H9 (cell line): ENCODE measurements at regions not wholly inside any gene's neighbourhood (a gene's known extent, or its start where the extent isn't known, plus 50 kb on each side); places are given as distances from the start of the nearest gene placed in this dataset.

ENCODE experiments used
- DNase-seq: peaks from one replicate; pipeline ENCODE4 v3.0.0-alpha.2; 2017
- H2AFZ ChIP-seq: one replicate; pipeline ENCODE4 v1.6.1; 2013; ENCODE audit warnings: mild to moderate bottlenecking, low read length, control low read depth, moderate library complexity
- H2AK5ac ChIP-seq: 2 replicates; pipeline ENCODE4 v1.6.1; 2013; ENCODE audit warnings: low read length, control low read depth, mixed read lengths; ENCODE audit not compliant: insufficient read length
- H2BK120ac ChIP-seq: one replicate; pipeline ENCODE4 v1.6.1; 2013; ENCODE audit warnings: low read depth, mild to moderate bottlenecking, low read length, control low read depth, inconsistent platforms; ENCODE audit not compliant: poor library complexity, severe bottlenecking
- H2BK12ac ChIP-seq: 2 replicates; pipeline ENCODE4 v1.6.1; 2013; ENCODE audit warnings: low read length, control low read depth, mixed read lengths, low read depth; ENCODE audit not compliant: insufficient read length
- H2BK15ac ChIP-seq: 2 replicates; pipeline ENCODE4 v1.6.1; 2013; ENCODE audit warnings: low read depth, low read length, control low read depth
- H2BK20ac ChIP-seq: one replicate; pipeline ENCODE4 v1.6.1; 2013; ENCODE audit warnings: low read depth, mild to moderate bottlenecking, low read length, control low read depth, inconsistent platforms; ENCODE audit not compliant: poor library complexity, severe bottlenecking
- H2BK5ac ChIP-seq: 2 replicates; pipeline ENCODE4 v1.6.1; 2013; ENCODE audit warnings: low read length, control low read depth, mixed read lengths; ENCODE audit not compliant: insufficient read length
- H3K14ac ChIP-seq: 2 replicates; pipeline ENCODE4 v1.6.1; 2013; ENCODE audit warnings: low read length, control low read depth; ENCODE audit not compliant: insufficient read depth
- H3K18ac ChIP-seq: 2 replicates; pipeline ENCODE4 v1.6.1; 2013; ENCODE audit warnings: low read depth, mild to moderate bottlenecking, mixed read lengths, low read length, control low read depth; ENCODE audit not compliant: insufficient read length
- H3K23ac ChIP-seq: 2 replicates; pipeline ENCODE4 v1.6.1; 2013; ENCODE audit warnings: low read length, control low read depth, mixed read lengths, low read depth; ENCODE audit not compliant: insufficient read length
- H3K23me2 ChIP-seq: 2 replicates; pipeline ENCODE4 v1.6.1; 2013; ENCODE audit warnings: low read depth, mild to moderate bottlenecking, mixed read lengths, low read length, control low read depth; ENCODE audit not compliant: insufficient read length, poor library complexity, severe bottlenecking
- H3K27ac ChIP-seq: 2 replicates; pipeline ENCODE4 v1.5.1; 2013; ENCODE audit warnings: low read length, control low read depth, mixed read lengths, low read depth; ENCODE audit not compliant: insufficient read length
- H3K27me3 ChIP-seq: 2 replicates; pipeline ENCODE4 v1.6.1; 2013; ENCODE audit warnings: low read length, control low read depth, inconsistent platforms; ENCODE audit not compliant: insufficient read depth
- H3K4ac ChIP-seq: 2 replicates; pipeline ENCODE4 v1.6.1; 2013; ENCODE audit warnings: low read depth, mild to moderate bottlenecking, control low read depth, inconsistent platforms, low read length, moderate library complexity
- H3K4me1 ChIP-seq: 2 replicates; pipeline ENCODE4 v1.6.1; 2013; ENCODE audit warnings: low read length, control low read depth, inconsistent platforms; ENCODE audit not compliant: insufficient read depth
- H3K4me2 ChIP-seq: 2 replicates; pipeline ENCODE4 v1.6.1; 2013; ENCODE audit warnings: low read length, control low read depth, mixed read lengths; ENCODE audit not compliant: insufficient read length, insufficient read depth
- H3K56ac ChIP-seq: 2 replicates; pipeline ENCODE4 v1.6.1; 2013; ENCODE audit warnings: low read depth, mild to moderate bottlenecking, mixed read lengths, low read length, control low read depth; ENCODE audit not compliant: insufficient read length
- H3K79me1 ChIP-seq: 2 replicates; pipeline ENCODE4 v1.6.1; 2013; ENCODE audit warnings: low read depth, mild to moderate bottlenecking, moderate library complexity, low read length, control low read depth, inconsistent platforms; ENCODE audit not compliant: insufficient read depth, poor library complexity, severe bottlenecking
- H3K79me2 ChIP-seq: 2 replicates; pipeline ENCODE4 v1.6.1; 2013; ENCODE audit warnings: low read length, control low read depth, inconsistent platforms; ENCODE audit not compliant: insufficient read depth
- H3K9ac ChIP-seq: 2 replicates; pipeline ENCODE4 v1.6.1; 2013; ENCODE audit warnings: low read length, control low read depth, mixed read lengths; ENCODE audit not compliant: insufficient read length; ENCODE audit errors: extremely low read depth
- H3K9me3 ChIP-seq: one replicate; pipeline ENCODE4 v1.6.1; 2013; ENCODE audit warnings: low read depth, low read length, inconsistent platforms; ENCODE audit not compliant: control insufficient read depth
- H3T11ph ChIP-seq: one replicate; pipeline ENCODE4 v1.6.1; 2013; ENCODE audit warnings: mild to moderate bottlenecking, low read length, control low read depth, inconsistent platforms
- H4K20me1 ChIP-seq: one replicate; pipeline ENCODE4 v1.6.1; 2013; ENCODE audit not compliant: control insufficient read depth, insufficient read length, insufficient read depth
- H4K5ac ChIP-seq: 2 replicates; pipeline ENCODE4 v1.6.1; 2013; ENCODE audit warnings: low read depth, mild to moderate bottlenecking, mixed read lengths, low read length, control low read depth; ENCODE audit not compliant: insufficient read length
- H4K8ac ChIP-seq: replicated peaks from 2 replicates; pipeline ENCODE4 v1.6.1; 2013; ENCODE audit warnings: low read length, control low read depth, mixed read lengths, low read depth; ENCODE audit not compliant: insufficient read length
- H4K91ac ChIP-seq: 2 replicates; pipeline ENCODE4 v1.6.1; 2013; ENCODE audit warnings: low read depth, mild to moderate bottlenecking, moderate library complexity, mixed read lengths, low read length, control low read depth; ENCODE audit not compliant: insufficient read length
- H3K27ac Mint-ChIP-seq, 3 experiments: 2 replicates in 2 of 3; 3 replicates in 1 of 3; pipeline ENCODE4 v1.8.0; 2020 to 2021; ENCODE audit warnings: mixed read lengths in 3 of 3, mild to moderate bottlenecking in 1 of 3, moderate library complexity in 1 of 3
- H3K27me3 Mint-ChIP-seq: 2 replicates; pipeline ENCODE4 v1.8.0; 2021; ENCODE audit warnings: low read depth, mild to moderate bottlenecking, moderate library complexity, mixed read lengths
- H3K36me3 Mint-ChIP-seq, 3 experiments: 2 replicates in 2 of 3; 3 replicates in 1 of 3; pipeline ENCODE4 v1.8.0; 2020 to 2021; ENCODE audit warnings: low read depth in 3 of 3, mixed read lengths in 3 of 3; ENCODE audit not compliant: insufficient read depth in 1 of 3
- H3K4me1 Mint-ChIP-seq, 2 experiments: 2 replicates each; pipeline ENCODE4 v1.8.0; 2020; ENCODE audit warnings: mixed read lengths in 2 of 2
- H3K4me3 Mint-ChIP-seq, 2 experiments: 2 replicates in 1 of 2; 3 replicates in 1 of 2; pipeline ENCODE4 v1.8.0; 2020 to 2021; ENCODE audit warnings: mild to moderate bottlenecking in 2 of 2, mixed read lengths in 2 of 2, moderate library complexity in 1 of 2
- H3K9me3 Mint-ChIP-seq, 2 experiments: 2 replicates in 1 of 2; 3 replicates in 1 of 2; pipeline ENCODE4 v1.8.0; 2020; ENCODE audit warnings: mild to moderate bottlenecking in 2 of 2, mixed read lengths in 2 of 2, moderate library complexity in 1 of 2
- WGBS: extraction: QIAGEN DNeasy Blood & Tissue Kit; methylation state at CpG from one replicate; pipeline ENCODE4 v1.1.7; 2013; ENCODE audit warnings: missing lambda C conversion rate, low lambda C conversion rate, mixed read lengths; ENCODE audit not compliant: insufficient read length; ENCODE audit errors: extremely low coverage; 5-methylcytosine and 5-hydroxymethylcytosine counted together
- TF ChIP-seq, protein P1 (sequence below): fragments of 200-600 bp; sonication (generic); conservative IDR thresholded peaks from 3 replicates; pipeline ENCODE4 v1.8.0; 2021; ENCODE audit warnings: antibody characterized with exemption, mild to moderate bottlenecking

DNA sequence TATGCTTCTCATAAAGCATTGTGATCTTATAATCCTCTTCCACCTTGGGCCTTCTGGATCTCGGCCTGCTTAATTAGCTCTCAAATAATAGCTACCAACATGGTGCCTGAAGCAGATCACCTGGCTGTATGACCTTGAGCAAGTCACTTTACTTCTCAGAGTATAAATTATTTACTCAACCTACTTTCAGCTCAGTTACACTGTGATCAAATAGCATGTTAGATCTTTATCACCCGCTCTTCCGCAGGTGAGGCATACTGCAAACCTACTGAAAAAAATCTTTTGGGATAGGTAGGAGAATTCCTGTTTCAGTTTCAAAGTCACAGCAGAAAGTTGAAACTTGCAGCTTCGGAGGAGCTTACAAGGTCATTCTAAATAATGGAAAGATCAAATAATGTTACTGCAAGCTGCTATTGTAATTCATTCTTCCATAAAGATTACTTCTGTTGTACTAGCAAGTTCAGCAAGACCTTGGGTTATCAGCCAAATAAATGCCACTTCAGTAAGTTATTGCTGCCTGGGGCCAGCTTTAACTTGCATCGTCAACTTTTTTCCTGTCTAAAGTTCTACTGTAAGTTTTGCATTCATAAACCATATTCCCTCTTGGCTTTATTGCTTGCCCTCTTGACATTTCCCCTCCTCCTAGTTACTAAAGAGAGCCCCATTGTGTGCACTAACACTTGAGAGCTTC lies 268.4 kb upstream of the ATP11B start:
- Histone ChIP-seq H3K9me3 (no peaks in the 10 kb centered on the region), H3K14ac (no peak overlapping the region), H3K18ac (no peak overlapping the region), H2BK120ac (no peak overlapping the region), H3K4ac (no peak overlapping the region), H2BK5ac (no peak overlapping the region), H3K27me3 (no peaks in the 10 kb centered on the region), H2BK15ac (no peak overlapping the region), H4K5ac (no peak overlapping the region), H3K4me2 (no peak overlapping the region), H4K20me1 (no peaks in the 10 kb centered on the region), H2AK5ac (no peak overlapping the region), H3K27ac (no peak overlapping the region), H3K23me2 (no peaks in the 10 kb centered on the region), H2BK12ac (no peak overlapping the region), H3T11ph (no peak overlapping the region), H3K79me1 (no peaks in the 10 kb centered on the region), H3K56ac (no peak overlapping the region), H3K9ac (peak overlapping the region; percentile 44), H3K4me1 (no peaks in the 10 kb centered on the region), H2BK20ac (no peak overlapping the region), H3K79me2 (no peaks in the 10 kb centered on the region), H4K8ac (no peak overlapping the region), H3K23ac (no peak overlapping the region), H4K91ac (no peak overlapping the region), H2AFZ (no peak overlapping the region)
- Mint-ChIP-seq H3K4me3 (no peak overlapping the region), H3K36me3 (no peaks in the 10 kb centered on the region), H3K9me3 (no peaks in the 10 kb centered on the region), H3K27ac (no peak overlapping the region), H3K4me1 (peaks cover 9 to 10% of the 10 kb centered on the region in 2 experiments), H3K27me3 (no peaks in the 10 kb centered on the region)
- no peak for DNase-seq
- WGBS: no CpG with 5 or more reads among the region's 5 CpGs
- TF ChIP-seq, protein P1, sequence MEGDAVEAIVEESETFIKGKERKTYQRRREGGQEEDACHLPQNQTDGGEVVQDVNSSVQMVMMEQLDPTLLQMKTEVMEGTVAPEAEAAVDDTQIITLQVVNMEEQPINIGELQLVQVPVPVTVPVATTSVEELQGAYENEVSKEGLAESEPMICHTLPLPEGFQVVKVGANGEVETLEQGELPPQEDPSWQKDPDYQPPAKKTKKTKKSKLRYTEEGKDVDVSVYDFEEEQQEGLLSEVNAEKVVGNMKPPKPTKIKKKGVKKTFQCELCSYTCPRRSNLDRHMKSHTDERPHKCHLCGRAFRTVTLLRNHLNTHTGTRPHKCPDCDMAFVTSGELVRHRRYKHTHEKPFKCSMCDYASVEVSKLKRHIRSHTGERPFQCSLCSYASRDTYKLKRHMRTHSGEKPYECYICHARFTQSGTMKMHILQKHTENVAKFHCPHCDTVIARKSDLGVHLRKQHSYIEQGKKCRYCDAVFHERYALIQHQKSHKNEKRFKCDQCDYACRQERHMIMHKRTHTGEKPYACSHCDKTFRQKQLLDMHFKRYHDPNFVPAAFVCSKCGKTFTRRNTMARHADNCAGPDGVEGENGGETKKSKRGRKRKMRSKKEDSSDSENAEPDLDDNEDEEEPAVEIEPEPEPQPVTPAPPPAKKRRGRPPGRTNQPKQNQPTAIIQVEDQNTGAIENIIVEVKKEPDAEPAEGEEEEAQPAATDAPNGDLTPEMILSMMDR: no peak
